Trophoblast cell (in vitro differentiated cells and primary cell): ENCODE measurements at regions not wholly inside any gene's neighbourhood (a gene's known extent, or its start where the extent isn't known, plus 50 kb on each side); places are given as distances from the start of the nearest gene placed in this dataset.

Source experiments
- DNase-seq, 2 donors: peaks; one replicate each; pipeline ENCODE4 v3.0.0-alpha.2; 2016
- H2AFZ ChIP-seq: 2 replicates; pipeline ENCODE4 v1.6.1; 2013; ENCODE audit warnings: low read length, moderate library complexity, mild to moderate bottlenecking; ENCODE audit not compliant: insufficient read depth, poor library complexity
- H2AK5ac ChIP-seq: 2 replicates; pipeline ENCODE4 v1.6.1; 2013; ENCODE audit warnings: mild to moderate bottlenecking, low read length
- H2BK120ac ChIP-seq: 2 replicates; pipeline ENCODE4 v1.6.1; 2013; ENCODE audit warnings: low read length, mild to moderate bottlenecking, moderate library complexity; ENCODE audit not compliant: insufficient read depth, poor library complexity
- H2BK12ac ChIP-seq: 2 replicates; pipeline ENCODE4 v1.6.1; 2013; ENCODE audit warnings: mild to moderate bottlenecking, low read length, moderate library complexity
- H2BK5ac ChIP-seq: 2 replicates; pipeline ENCODE4 v1.6.1; 2013; ENCODE audit warnings: low read length, low read depth, moderate library complexity, mild to moderate bottlenecking; ENCODE audit not compliant: poor library complexity
- H3K14ac ChIP-seq: 2 replicates; pipeline ENCODE4 v1.6.1; 2013; ENCODE audit warnings: mild to moderate bottlenecking, low read length
- H3K18ac ChIP-seq: 2 replicates; pipeline ENCODE4 v1.6.1; 2013; ENCODE audit warnings: mild to moderate bottlenecking, low read length
- H3K23ac ChIP-seq: 2 replicates; pipeline ENCODE4 v1.6.1; 2013; ENCODE audit warnings: low read length
- H3K27ac ChIP-seq: 2 replicates; pipeline ENCODE4 v1.5.1; 2013; ENCODE audit warnings: low read depth, mild to moderate bottlenecking, inconsistent platforms, low read length, moderate library complexity
- H3K27me3 ChIP-seq: 2 replicates; pipeline ENCODE4 v1.6.1; 2013; ENCODE audit warnings: inconsistent platforms, mild to moderate bottlenecking, low read length, moderate library complexity; ENCODE audit not compliant: insufficient read depth
- H3K36me3 ChIP-seq, 2 experiments: 1 replicate in 1 of 2; 2 replicates in 1 of 2; pipeline ENCODE4 v1.6.1; 2013; ENCODE audit warnings: low read length in 2 of 2, mild to moderate bottlenecking in 2 of 2, moderate library complexity in 1 of 2; ENCODE audit not compliant: insufficient read depth in 2 of 2, control insufficient read depth in 1 of 2
- H3K4ac ChIP-seq: 2 replicates; pipeline ENCODE4 v1.6.1; 2013; ENCODE audit warnings: low read depth, mild to moderate bottlenecking, low read length, moderate library complexity
- H3K4me1 ChIP-seq, 2 experiments: 1 replicate in 1 of 2; 2 replicates in 1 of 2; pipeline ENCODE4 v1.6.1; 2013; ENCODE audit warnings: low read length in 2 of 2, mild to moderate bottlenecking in 2 of 2, moderate library complexity in 1 of 2; ENCODE audit not compliant: insufficient read depth in 2 of 2, control insufficient read depth in 1 of 2
- H3K4me2 ChIP-seq: 2 replicates; pipeline ENCODE4 v1.6.1; 2013; ENCODE audit warnings: inconsistent platforms, mild to moderate bottlenecking, low read length, moderate library complexity
- H3K4me3 ChIP-seq: 2 replicates; pipeline ENCODE4 v1.5.1; 2013; ENCODE audit warnings: mild to moderate bottlenecking, low read depth, low read length, inconsistent platforms
- H3K79me1 ChIP-seq: one replicate; pipeline ENCODE4 v1.6.1; 2013; ENCODE audit warnings: low read length
- H3K79me2 ChIP-seq: 2 replicates; pipeline ENCODE4 v1.6.1; 2013; ENCODE audit warnings: low read length, mild to moderate bottlenecking; ENCODE audit not compliant: control insufficient read depth, insufficient read depth, poor library complexity
- H3K9ac ChIP-seq: 2 replicates; pipeline ENCODE4 v1.6.1; 2013; ENCODE audit warnings: mild to moderate bottlenecking, low read length
- H3K9me3 ChIP-seq: 2 replicates; pipeline ENCODE4 v1.6.1; 2013; ENCODE audit warnings: low read depth, mild to moderate bottlenecking, control low read depth, inconsistent platforms, low read length; ENCODE audit not compliant: insufficient read depth
- H4K12ac ChIP-seq: 2 replicates; pipeline ENCODE4 v1.6.1; 2013; ENCODE audit warnings: low read depth, mild to moderate bottlenecking, low read length, moderate library complexity
- H4K8ac ChIP-seq: 2 replicates; pipeline ENCODE4 v1.6.1; 2013; ENCODE audit warnings: low read depth, mild to moderate bottlenecking, low read length, moderate library complexity
- H4K91ac ChIP-seq: one replicate; pipeline ENCODE4 v1.6.1; 2013; ENCODE audit warnings: low read depth, mild to moderate bottlenecking, low read length, moderate library complexity
- WGBS: extraction: QIAGEN DNeasy Blood & Tissue Kit; methylation state at CpG from one replicate; pipeline ENCODE4 v1.1.7; 2013; ENCODE audit warnings: missing lambda C conversion rate; ENCODE audit not compliant: insufficient read length, insufficient coverage; ENCODE audit errors: extremely low coverage; 5-methylcytosine and 5-hydroxymethylcytosine counted together

DNA sequence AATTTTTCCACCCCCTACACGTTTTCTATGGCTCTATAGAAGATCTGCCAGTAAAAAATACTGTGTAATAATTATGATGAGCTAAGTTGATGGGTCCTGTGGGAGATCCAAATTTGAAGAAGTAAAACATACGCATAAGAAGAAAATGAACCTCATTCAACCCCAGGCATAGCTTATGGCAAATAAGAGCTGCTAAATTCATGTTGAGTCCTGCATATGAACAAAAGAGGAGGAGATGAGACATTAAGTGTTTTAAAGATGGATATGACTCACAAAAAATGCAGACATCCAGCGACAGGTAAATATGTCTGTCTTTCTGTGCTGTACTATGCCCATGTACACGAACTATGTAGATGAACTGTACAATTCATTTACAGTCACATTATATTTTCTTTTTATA lies 101.9 kb downstream of the LIG4 start:
- Histone ChIP-seq H3K27me3 (no peaks in the 10 kb centered on the region), H3K36me3 (no peaks in the 10 kb centered on the region), H3K79me1 (no peaks in the 10 kb centered on the region), H3K14ac (no peak overlapping the region), H4K8ac (no peak overlapping the region), H3K4ac (no peak overlapping the region), H3K4me3 (no peak overlapping the region), H2AFZ (no peak overlapping the region), H3K9ac (no peak overlapping the region), H2BK120ac (no peak overlapping the region), H4K91ac (no peak overlapping the region), H2AK5ac (no peak overlapping the region), H3K18ac (no peak overlapping the region), H3K9me3 (no peaks in the 10 kb centered on the region), H3K23ac (no peak overlapping the region), H3K27ac (no peak overlapping the region), H2BK12ac (no peak overlapping the region), H2BK5ac (no peak overlapping the region), H3K4me1 (no peaks in the 10 kb centered on the region), H3K4me2 (no peak overlapping the region), H3K79me2 (no peaks in the 10 kb centered on the region), H4K12ac (no peak overlapping the region)
- WGBS = no CpG with 5 or more reads among the region's 4 CpGs
- no peak for DNase-seq

DNA sequence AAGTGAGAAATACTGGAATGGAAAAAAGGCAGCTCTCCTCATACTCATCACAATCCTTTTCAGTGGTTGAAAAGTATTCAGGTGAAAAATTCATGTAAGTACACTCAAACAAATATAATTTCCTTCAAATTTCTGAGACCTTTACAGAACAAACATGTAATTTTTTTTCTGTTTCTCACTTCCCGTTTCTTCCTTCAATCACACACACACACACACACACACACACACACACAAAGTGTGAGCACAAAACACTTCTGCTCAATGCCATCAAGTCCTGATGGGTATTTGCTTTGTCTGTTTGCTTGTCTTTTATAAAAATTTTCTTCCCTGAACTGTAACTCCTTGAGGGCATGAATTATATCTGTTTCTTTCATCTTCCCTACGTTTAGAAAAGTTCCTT lies 110.6 kb downstream of the LIG4 start:
- Histone ChIP-seq H4K8ac (no peak overlapping the region), H2BK5ac (no peak overlapping the region), H3K9me3 (no peaks in the 10 kb centered on the region), H3K18ac (no peak overlapping the region), H3K27me3 (no peaks in the 10 kb centered on the region), H3K23ac (no peak overlapping the region), H3K4ac (no peak overlapping the region), H3K36me3 (no peaks in the 10 kb centered on the region), H3K27ac (no peak overlapping the region), H3K79me1 (no peaks in the 10 kb centered on the region), H2BK12ac (no peak overlapping the region), H3K9ac (no peak overlapping the region), H3K4me1 (no peaks in the 10 kb centered on the region), H3K4me2 (no peak overlapping the region), H4K12ac (no peak overlapping the region), H3K79me2 (no peaks in the 10 kb centered on the region), H4K91ac (no peak overlapping the region), H2BK120ac (no peak overlapping the region), H2AFZ (no peak overlapping the region), H2AK5ac (no peak overlapping the region), H3K4me3 (no peak overlapping the region), H3K14ac (no peak overlapping the region)
- no CpG with 5 or more reads among the region's 2 CpGs for WGBS
- DNase-seq = no peak

DNA sequence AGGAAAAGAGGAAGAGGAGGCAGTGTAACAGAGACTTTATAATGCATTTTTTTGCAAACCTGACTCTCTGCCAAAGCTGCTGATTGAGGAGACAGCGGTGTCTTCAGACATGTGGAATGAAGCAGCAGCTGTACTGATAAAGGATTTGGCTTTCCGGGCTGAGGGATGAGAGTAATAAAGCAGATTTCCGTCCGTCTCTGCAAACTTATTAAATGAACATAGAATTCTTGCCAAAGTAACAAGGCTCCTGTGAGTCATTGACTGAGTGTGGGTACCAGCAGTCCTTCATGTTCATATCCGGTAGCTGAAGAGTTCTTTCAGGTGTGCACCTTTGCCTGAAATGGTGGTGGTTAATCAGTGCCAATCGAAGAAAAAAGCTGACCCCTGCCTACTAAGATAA lies 112.6 kb downstream of the LIG4 start:
- H3K18ac ChIP-seq = no peak overlapping the region
- no peaks in the 10 kb centered on the region for H3K79me2 ChIP-seq
- no peak overlapping the region for H2BK12ac ChIP-seq
- H3K27ac ChIP-seq = no peak overlapping the region
- no peak overlapping the region for H2BK120ac ChIP-seq
- H3K36me3 ChIP-seq = no peaks in the 10 kb centered on the region
- no peaks in the 10 kb centered on the region for H3K4me1 ChIP-seq
- no peak overlapping the region for H4K12ac ChIP-seq
- no peak overlapping the region for H2AFZ ChIP-seq
- H3K14ac ChIP-seq = no peak overlapping the region
- H2AK5ac ChIP-seq = no peak overlapping the region
- no peak overlapping the region for H3K4ac ChIP-seq
- H2BK5ac ChIP-seq = no peak overlapping the region
- peak in 1 of 2 donors; percentile 15 for DNase-seq
- WGBS = no CpG with 5 or more reads among the region's 6 CpGs
- H4K8ac ChIP-seq = no peak overlapping the region
- H3K23ac ChIP-seq = no peak overlapping the region
- H3K9me3 ChIP-seq = no peaks in the 10 kb centered on the region
- H4K91ac ChIP-seq = no peak overlapping the region
- H3K9ac ChIP-seq = no peak overlapping the region
- no peaks in the 10 kb centered on the region for H3K27me3 ChIP-seq
- H3K4me3 ChIP-seq = no peak overlapping the region
- H3K4me2 ChIP-seq = no peak overlapping the region
- H3K79me1 ChIP-seq = no peaks in the 10 kb centered on the region

DNA sequence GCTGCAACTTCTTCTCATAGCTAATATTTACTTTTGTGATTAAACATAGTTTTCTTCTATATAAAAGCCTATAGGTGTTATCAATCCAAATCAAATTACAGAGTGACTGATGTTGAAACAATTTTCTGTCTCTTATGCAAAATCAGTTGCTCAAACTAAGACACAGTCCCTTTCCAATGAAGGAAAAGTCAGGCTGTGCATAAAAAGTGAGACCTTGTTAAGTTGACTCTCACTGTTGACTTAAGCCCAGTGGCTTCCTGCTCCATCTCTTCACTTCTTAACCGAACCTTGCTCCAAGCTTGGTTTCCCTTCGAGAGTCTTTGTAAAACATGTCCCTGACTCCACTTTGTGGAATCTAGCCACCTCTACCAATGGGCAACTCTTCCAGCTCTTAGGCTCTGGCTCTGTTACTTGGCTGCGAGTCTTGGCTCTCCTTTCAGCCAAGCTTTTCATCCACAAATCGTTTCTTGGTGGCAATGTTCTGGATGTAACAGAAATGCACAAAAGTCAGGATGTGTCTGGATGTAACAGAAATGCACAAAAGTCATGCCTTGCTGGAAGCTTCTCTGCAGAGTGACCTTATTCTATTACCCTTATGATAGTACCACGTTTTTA lies 118.9 kb downstream of the LIG4 start:
- Histone ChIP-seq H2AFZ (no peak overlapping the region), H3K4me3 (no peak overlapping the region), H2BK12ac (no peak overlapping the region), H3K18ac (no peak overlapping the region), H3K4me1 (no peaks in the 10 kb centered on the region), H2BK5ac (no peak overlapping the region), H3K23ac (no peak overlapping the region), H3K9ac (no peak overlapping the region), H3K79me2 (no peaks in the 10 kb centered on the region), H3K14ac (no peak overlapping the region), H2BK120ac (no peak overlapping the region), H2AK5ac (no peak overlapping the region), H3K4me2 (no peak overlapping the region), H4K8ac (no peak overlapping the region), H3K79me1 (no peaks in the 10 kb centered on the region), H4K91ac (no peak overlapping the region), H3K4ac (no peak overlapping the region), H3K9me3 (no peaks in the 10 kb centered on the region), H3K36me3 (no peaks in the 10 kb centered on the region), H3K27ac (no peak overlapping the region), H4K12ac (no peak overlapping the region), H3K27me3 (no peaks in the 10 kb centered on the region)
- no CpG with 5 or more reads among the region's 5 CpGs for WGBS
- no peak for DNase-seq
